ENCODE measurements at regions not wholly inside any gene's neighbourhood (a gene's known extent, or its start where the extent isn't known, plus 50 kb on each side); places are given as distances from the start of the nearest gene placed in this dataset.

DNA sequence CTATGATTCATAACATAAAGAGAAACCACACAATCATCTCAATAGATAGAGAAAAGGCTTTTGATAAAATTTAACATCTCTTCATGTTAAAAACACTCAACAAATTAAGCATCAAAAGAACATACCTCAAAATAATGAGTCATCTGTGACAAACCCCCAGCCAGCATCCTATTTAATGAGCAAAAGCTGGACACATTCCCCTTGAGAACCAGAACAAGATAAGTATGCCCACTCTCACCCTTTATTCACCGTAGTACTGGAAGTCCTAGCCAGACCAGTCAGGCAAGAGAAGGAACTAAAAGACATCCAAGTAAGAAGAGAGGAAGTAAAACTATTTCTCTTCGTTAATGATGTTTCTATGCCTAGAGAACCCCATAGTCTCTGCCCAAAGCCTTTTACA, 507.2 kb downstream of the PABPC4L start:
- H3K36me3 ChIP-seq (ENCODE audit: control insufficient read depth in 2 of 2, insufficient read depth in 1 of 2, low read length in 2 of 2) = no peaks in the 10 kb centered on the region
- H3K4me1 ChIP-seq (ENCODE audit: control insufficient read depth, insufficient read depth, low read length) = no peaks in the 10 kb centered on the region
- H3K9me3 ChIP-seq (ENCODE audit: control insufficient read depth, insufficient read depth, low read depth, low read length) = no peaks in the 10 kb centered on the region
- no peak overlapping the region for H3K4me3 ChIP-seq (ENCODE audit: low read depth, low read length)
- TF ChIP-seq ZFHX2 (tag by site-specific recombination; conservative IDR thresholded peaks at IDR 0.05) (no peak), KLF10 (tag by site-specific recombination; IDR thresholded peaks at IDR 0.05) (no peak), ZNF175 (tag by site-specific recombination; IDR thresholded peaks at IDR 0.05) (no peak), GLI4 (tag by site-specific recombination; IDR thresholded peaks at IDR 0.05) (no peak)
- TF ChIP-seq, protein P1, sequence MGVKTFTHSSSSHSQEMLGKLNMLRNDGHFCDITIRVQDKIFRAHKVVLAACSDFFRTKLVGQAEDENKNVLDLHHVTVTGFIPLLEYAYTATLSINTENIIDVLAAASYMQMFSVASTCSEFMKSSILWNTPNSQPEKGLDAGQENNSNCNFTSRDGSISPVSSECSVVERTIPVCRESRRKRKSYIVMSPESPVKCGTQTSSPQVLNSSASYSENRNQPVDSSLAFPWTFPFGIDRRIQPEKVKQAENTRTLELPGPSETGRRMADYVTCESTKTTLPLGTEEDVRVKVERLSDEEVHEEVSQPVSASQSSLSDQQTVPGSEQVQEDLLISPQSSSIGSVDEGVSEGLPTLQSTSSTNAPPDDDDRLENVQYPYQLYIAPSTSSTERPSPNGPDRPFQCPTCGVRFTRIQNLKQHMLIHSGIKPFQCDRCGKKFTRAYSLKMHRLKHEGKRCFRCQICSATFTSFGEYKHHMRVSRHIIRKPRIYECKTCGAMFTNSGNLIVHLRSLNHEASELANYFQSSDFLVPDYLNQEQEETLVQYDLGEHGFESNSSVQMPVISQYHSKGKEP (tag by site-specific recombination; IDR thresholded peaks at IDR 0.05) = no peak
- CTCF ChIA-PET = no interaction called here
- no peak overlapping the region for H3K27ac ChIP-seq (ENCODE audit: extremely low read depth, low read depth, low read length)
- POLR2A ChIA-PET = no interaction called here

DNA sequence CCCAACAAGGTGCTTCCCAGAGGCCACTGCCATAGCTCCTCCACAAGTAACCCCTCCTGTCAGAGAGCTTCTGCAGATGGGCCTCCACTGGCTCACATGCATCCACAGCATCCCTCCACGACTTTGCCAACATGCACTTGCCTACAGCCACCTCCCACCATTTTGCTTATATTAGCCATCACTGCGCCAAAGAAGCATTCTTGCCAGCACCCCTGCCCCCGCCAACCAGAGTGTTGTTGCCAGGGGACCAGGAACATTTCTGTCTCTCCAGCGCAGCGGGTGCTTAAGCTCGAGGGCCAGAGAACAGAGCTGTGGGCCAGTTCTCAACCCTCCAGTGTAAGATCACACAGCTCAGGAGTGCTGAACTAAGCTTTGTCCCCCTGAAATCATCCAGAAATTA, 517.6 kb downstream of the PABPC4L start:
- CTCF ChIA-PET = no interaction called here
- Histone ChIP-seq H3K4me3 (ENCODE audit: low read depth, low read length) (no peak overlapping the region), H3K36me3 (ENCODE audit: control insufficient read depth in 2 of 2, insufficient read depth in 1 of 2, low read length in 2 of 2) (no peaks in the 10 kb centered on the region), H3K4me1 (ENCODE audit: control insufficient read depth, insufficient read depth, low read length) (no peaks in the 10 kb centered on the region), H3K27ac (ENCODE audit: extremely low read depth, low read depth, low read length) (no peak overlapping the region), H3K9me3 (ENCODE audit: control insufficient read depth, insufficient read depth, low read depth, low read length) (no peaks in the 10 kb centered on the region)
- POLR2A ChIA-PET = no interaction called here
- no peak for TF ChIP-seq ZFP3 (tag by site-specific recombination; IDR thresholded peaks at IDR 0.05; ENCODE audit: low read depth)
- no peak for TF ChIP-seq ZNF623 (tag by site-specific recombination; IDR thresholded peaks at IDR 0.05)
- no peak for TF ChIP-seq ZNF514 (tag by site-specific recombination; IDR thresholded peaks at IDR 0.05)
- no peak for TF ChIP-seq YY1 (tag by site-specific recombination; IDR thresholded peaks at IDR 0.05)
- TF ChIP-seq ZNF747 (tag by site-specific recombination; IDR thresholded peaks at IDR 0.05) = no peak
- TF ChIP-seq, protein P2, sequence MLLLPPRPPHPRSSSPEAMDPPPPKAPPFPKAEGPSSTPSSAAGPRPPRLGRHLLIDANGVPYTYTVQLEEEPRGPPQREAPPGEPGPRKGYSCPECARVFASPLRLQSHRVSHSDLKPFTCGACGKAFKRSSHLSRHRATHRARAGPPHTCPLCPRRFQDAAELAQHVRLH (tag by site-specific recombination; IDR thresholded peaks at IDR 0.05) = no peak
- TF ChIP-seq ZBTB21 (tag by site-specific recombination; IDR thresholded peaks at IDR 0.05) = no peak
- TF ChIP-seq ZNF600 (tag by site-specific recombination; IDR thresholded peaks at IDR 0.05) = no peak
- TF ChIP-seq, protein P3, sequence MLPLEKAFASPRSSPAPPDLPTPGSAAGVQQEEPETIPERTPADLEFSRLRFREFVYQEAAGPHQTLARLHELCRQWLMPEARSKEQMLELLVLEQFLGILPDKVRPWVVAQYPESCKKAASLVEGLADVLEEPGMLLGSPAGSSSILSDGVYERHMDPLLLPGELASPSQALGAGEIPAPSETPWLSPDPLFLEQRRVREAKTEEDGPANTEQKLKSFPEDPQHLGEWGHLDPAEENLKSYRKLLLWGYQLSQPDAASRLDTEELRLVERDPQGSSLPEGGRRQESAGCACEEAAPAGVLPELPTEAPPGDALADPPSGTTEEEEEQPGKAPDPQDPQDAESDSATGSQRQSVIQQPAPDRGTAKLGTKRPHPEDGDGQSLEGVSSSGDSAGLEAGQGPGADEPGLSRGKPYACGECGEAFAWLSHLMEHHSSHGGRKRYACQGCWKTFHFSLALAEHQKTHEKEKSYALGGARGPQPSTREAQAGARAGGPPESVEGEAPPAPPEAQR (tag by site-specific recombination; IDR thresholded peaks at IDR 0.05) = no peak

DNA sequence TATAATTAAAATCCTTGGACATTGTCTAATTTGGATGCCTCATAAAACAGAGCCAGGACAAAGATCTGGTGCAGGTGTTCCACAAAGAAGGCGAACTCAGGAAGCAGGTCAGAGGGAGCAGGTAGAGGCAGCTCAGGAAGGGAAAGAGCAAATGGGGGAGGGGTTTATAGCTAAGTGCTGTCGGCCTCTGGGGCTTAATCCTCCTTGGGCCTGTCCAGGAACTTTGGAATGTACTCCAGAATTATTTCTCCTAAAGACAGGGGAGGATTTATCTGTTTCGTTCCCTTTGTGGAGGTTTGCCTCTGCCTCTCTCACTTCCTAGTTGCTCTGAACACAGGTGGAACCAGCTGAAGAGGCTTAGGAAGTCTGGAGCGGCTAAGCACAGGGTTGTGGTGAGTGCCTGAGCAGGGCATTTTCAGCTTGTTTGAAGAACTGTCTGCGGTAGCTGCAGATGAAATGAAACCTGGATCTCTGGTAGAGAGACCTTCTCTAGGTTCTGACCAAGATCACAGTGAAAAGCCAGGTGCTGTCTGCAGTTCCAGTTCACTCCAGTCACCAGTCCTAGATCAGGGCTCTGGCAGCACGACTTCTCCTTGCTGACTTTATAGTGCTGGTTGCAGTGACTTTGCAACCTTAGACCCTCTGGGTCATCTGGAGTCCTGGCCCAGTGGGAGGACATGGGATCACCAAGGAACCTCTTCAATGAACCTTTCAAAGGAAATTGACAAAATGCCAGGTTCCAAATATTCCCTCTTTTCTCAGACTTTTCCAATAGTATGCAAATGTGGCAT, 519.2 kb downstream of the PCDH10 start:
- CTCF ChIA-PET = no interaction called here

More for the DNA sequence above, 519.2 kb downstream of the PCDH10 start:
- no peaks in the 10 kb centered on the region for H3K9me3 ChIP-seq (ENCODE audit: control insufficient read depth, insufficient read depth, low read depth, low read length)
- no peaks in the 10 kb centered on the region for H3K36me3 ChIP-seq (ENCODE audit: control insufficient read depth in 2 of 2, insufficient read depth in 1 of 2, low read length in 2 of 2)
- no peak overlapping the region for H3K27ac ChIP-seq (ENCODE audit: extremely low read depth, low read depth, low read length)
- H3K4me1 ChIP-seq (ENCODE audit: control insufficient read depth, insufficient read depth, low read length) = no peaks in the 10 kb centered on the region
- POLR2A ChIA-PET = no interaction called here
- no peak overlapping the region for H3K4me3 ChIP-seq (ENCODE audit: low read depth, low read length)
- TF ChIP-seq KLF9 (tag by site-specific recombination; IDR thresholded peaks at IDR 0.05; ENCODE audit: low read depth) (no peak), ZNF558 (tag by site-specific recombination; IDR thresholded peaks at IDR 0.05) (no peak), ZNF2 (tag by site-specific recombination; IDR thresholded peaks at IDR 0.05) (no peak), ZNF571 (tag by site-specific recombination; IDR thresholded peaks at IDR 0.05) (no peak), SCRT2 (tag by site-specific recombination; IDR thresholded peaks at IDR 0.05) (no peak), ZNF140 (tag by site-specific recombination; IDR thresholded peaks at IDR 0.05) (no peak), HOXD13 (CRISPR knock-in tag; IDR thresholded peaks at IDR 0.05; ENCODE audit: borderline replicate concordance) (no peak), ZBTB48 (tag by site-specific recombination; IDR thresholded peaks at IDR 0.05) (no peak), ZNF24 (tag by site-specific recombination; IDR thresholded peaks at IDR 0.05) (no peak)
- TF ChIP-seq, protein P4, sequence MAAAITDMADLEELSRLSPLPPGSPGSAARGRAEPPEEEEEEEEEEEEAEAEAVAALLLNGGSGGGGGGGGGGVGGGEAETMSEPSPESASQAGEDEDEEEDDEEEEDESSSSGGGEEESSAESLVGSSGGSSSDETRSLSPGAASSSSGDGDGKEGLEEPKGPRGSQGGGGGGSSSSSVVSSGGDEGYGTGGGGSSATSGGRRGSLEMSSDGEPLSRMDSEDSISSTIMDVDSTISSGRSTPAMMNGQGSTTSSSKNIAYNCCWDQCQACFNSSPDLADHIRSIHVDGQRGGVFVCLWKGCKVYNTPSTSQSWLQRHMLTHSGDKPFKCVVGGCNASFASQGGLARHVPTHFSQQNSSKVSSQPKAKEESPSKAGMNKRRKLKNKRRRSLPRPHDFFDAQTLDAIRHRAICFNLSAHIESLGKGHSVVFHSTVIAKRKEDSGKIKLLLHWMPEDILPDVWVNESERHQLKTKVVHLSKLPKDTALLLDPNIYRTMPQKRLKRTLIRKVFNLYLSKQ (tag by site-specific recombination; IDR thresholded peaks at IDR 0.05; ENCODE audit: borderline replicate concordance) = no peak
- TF ChIP-seq, protein P5, sequence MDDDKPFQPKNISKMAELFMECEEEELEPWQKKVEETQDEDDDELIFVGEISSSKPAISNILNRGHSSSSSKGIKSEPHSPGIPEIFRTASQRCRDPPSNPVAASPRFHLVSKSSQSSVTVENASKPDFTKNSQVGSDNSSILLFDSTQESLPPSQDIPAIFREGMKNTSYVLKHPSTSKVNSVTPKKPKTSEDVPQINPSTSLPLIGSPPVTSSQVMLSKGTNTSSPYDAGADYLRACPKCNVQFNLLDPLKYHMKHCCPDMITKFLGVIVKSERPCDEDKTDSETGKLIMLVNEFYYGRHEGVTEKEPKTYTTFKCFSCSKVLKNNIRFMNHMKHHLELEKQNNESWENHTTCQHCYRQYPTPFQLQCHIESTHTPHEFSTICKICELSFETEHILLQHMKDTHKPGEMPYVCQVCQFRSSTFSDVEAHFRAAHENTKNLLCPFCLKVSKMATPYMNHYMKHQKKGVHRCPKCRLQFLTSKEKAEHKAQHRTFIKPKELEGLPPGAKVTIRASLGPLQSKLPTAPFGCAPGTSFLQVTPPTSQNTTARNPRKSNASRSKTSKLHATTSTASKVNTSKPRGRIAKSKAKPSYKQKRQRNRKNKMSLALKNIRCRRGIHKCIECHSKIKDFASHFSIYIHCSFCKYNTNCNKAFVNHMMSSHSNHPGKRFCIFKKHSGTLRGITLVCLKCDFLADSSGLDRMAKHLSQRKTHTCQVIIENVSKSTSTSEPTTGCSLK (tag by site-specific recombination; IDR thresholded peaks at IDR 0.05) = no peak
